Renal pelvis (tissue), 1 donor: ENCODE measurements at regions not wholly inside any gene's neighbourhood (a gene's known extent, or its start where the extent isn't known, plus 50 kb on each side); places are given as distances from the start of the nearest gene placed in this dataset.
"Not testable (repeated sequence)": the region's sequence is repeated elsewhere in the genome, so short reads cannot be mapped to it uniquely, and the experiment has no call there.

Experiments used
- DNase-seq: peaks from one replicate; pipeline ENCODE4 v3.0.0-alpha.2; 2013

DNA sequence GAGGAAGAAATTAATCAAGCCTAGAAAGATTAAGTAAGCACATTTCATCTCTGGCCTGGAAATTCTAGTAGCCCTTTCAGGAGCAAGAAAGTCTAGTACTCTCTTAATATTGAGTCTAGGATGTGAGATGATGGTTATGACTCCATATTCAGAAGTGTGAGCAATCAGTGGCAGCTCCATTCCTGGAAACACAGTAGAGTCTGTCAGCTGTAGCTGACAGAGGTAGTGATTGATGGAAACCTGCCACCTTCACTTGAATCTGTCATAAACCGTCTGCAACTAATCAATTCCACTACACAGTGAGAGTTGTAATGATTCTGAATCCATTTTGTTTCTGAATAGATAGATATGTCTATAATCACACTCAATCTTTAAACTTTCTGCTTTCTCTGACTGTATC is 635.1 kb downstream of the IRS1 start:
- DNase-seq = no peak

DNA sequence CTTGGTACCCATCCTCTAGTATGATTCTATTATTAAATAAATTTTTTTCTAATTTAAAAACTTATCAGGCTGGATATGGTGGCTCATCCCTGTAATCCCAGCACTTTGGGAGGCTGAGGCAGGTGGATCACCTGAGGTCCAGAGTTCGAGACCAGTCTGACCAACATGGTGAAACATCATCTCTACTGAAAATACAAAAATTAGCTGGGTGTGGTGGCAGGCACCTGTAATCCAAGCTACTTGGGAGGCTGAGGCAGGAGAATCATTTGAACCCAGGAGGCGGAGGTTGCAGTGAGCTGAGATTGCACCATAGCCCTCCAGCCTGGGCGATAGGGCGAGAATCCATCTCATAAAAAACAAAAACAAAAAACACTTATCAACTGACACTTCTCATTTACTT is 639.0 kb downstream of the IRS1 start:
- not testable (repeated sequence) for DNase-seq

DNA sequence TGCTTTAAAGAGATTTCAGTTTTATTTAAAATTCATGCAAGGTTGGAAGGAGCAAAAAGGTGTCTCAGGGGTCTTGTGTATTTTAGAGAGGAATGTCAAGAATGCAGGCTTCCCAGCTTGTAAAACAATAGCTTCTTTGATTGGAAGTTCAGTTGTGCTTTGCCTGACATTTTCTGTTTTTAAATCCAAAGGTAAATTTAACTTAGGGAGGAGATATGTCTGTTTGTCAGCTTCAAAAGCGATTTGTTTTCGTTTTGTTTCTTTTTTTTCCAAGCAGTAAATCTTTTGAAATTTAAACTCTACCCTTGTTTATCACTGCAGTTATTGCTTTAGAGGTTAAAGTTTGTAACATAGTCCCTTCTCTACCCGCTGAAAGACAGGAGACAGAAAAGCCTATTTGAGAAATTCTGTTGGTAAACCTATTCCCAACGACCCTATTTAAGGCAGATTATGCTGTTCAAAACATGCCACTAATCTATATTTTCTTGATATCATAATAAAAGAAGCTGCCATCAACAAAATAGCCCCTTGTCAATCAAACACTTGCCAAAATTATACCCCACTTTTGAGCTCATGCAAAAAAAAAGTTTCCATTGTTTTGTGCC is 639.6 kb downstream of the IRS1 start:
- no peak for DNase-seq

- DNase-seq = no peak
These were observed 640.7 kb downstream of the IRS1 start for GRCh38 chr2:226158940-226159339.

DNA sequence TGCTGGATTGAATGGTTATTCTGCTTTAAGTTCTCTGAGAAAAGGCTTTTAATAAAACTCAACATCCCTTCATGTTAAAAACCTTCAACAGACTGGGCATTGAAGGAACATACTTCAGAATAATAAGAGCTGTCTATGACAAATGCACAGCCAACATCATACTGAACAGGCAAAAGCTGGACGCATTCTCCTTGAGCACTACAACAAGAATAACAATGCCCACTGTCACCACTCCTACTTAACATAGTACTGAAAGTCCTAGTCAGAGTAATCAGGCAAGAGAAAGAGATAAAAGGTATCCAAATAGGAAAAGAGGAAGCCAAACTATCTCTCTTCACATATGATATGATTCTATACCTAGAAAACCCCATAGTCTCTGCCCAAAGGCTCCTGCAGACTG is 641.4 kb downstream of the IRS1 start:
- DNase-seq = no peak

DNA sequence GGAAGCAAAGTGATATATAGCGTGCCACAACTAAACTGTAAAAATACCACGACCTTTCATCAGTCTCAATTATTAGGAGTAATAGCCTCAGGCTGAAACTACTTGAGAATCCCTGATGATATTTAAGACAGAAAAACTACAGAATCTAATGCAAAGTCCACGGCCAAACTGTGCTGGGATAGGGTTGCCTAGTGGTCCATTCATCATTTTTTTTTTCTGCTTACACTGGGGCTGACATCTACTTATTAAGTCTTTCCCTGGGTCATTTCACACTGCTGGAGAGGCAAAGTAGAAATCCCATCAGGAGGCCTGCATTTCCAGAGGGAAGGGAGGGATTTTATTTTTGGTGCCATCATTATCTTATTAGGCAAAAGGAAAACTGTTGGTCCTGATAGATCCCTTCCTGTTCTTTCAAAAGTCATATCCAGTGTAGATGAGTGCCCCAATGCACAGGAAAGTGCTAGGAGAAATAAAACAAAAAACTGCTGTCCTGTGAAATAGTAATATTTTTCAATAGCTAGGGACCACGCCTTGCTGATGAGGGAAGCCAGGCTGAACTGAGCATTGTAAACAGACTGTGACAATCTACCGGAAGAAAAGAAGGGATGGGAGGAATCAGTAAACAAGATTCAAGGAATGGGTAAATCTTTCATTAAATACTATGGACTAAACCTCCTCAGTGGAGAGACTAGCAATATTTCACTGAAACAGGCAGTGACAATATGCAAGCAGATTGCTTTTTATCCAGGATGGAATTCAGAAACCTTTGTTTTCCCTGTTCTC is 644.3 kb downstream of the IRS1 start:
- DNase-seq = no peak

DNA sequence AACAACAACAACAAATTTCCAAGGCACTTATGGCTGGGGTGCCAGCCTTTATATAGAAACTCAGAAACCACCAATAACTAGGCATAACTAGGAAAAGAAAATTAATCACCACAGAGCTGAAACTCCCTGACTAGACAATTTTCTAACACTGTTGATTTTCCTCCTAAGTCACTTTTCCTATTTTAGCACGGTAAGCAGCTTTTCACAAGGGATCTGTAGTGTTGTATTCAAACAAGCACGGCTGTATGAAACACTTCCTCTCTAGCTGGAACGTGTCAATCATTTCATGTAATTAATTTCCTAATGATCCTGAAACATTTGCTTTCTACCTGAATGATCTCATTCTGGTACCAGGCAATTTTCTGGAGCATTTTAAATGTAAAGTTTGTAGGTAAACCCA is 645.0 kb downstream of the IRS1 start:
- DNase-seq = no peak

GRCh38 chr2:226153553-226153952 is 646.1 kb downstream of the IRS1 start:
- no peak for DNase-seq

DNA sequence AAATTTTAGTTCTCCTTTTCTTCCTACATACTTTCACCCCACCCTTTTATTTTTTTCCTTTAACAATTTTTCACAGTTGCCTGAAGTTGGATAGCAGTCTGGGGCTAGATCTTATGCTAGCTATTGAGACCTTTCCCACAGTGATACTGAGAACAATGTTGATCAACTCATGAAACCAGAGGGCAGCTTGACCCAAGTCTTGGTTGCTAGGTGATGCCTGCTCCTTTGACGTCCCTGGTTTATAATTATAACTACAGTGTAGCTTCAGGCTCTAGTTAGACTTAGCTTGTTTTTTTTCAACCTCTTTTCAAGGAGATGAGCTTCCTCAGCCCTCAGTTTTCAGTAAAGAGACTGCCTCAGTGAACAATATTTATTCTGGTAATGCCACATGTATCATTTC is 648.5 kb downstream of the IRS1 start:
- no peak for DNase-seq

- DNase-seq = no peak
These were observed 656.5 kb downstream of the IRS1 start for GRCh38 chr2:226143091-226143490.

- DNase-seq = no peak
These were observed 657.2 kb downstream of the IRS1 start for GRCh38 chr2:226142463-226142862.

DNA sequence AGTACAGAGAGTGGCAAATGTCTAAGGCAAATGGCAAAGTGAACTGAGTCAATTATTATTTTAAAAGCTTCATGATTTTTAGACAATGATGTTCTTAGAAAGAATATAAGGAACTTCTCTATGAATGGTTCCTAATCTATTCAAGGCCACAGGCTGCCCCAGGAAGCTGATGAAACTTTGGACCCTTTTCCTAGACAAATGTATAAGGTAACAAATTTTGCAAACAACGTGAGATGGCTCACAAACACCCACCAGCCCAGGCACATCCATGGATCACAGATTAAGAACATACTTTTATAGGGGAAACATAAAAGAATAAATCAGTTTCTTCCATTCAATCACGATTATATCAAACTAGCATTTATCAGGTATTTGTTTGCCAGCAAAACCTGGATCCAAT is 659.0 kb downstream of the IRS1 start:
- no peak for DNase-seq

DNA sequence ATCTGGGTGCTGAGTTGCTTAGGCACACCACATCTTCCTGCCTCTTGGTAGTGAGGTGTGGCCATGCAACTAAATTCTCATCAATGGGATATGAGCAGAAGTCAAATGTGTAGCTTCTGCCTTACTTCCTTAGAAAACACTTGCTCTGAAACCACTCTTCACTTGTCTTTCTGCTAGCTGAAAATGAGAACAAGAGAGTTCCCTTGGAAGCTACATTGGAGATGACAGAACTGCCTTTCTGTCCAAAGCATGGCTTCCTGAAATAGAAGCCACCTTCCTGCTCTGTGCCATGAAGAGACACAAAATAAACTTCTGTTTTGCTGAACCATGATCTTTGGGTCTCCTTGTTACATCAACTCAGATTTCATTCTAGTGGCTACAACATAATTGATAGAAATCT is 659.9 kb downstream of the IRS1 start:
- DNase-seq = no peak

DNA sequence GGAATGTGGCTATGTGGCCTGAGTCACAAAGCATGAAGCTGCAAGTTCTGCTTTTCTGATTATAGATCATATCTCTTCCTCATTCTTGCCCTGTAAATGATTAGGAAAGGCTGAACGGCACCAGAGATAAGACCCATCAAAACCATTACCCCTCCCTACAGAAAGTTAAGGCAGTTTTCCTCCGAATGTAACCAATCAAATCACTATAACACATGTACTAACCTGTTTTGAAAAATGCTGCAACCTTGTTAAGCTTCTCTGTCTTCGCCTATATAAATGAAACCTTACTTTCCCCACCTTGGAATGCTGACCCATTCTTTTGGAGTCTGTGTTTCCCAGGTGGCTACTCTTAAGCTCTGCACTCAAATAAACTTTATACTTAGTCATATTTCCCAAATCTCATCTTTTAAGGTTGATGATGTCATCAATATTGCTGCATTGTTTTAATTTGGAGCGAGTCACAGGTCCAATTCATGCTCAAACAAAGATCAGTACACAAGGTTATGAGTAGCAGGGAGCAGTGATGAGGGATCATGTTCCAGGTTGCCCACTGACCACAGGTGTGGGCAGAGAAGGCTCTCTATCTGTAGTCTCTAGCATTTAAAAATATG is 662.3 kb downstream of the IRS1 start:
- DNase-seq = no peak

GRCh38 chr2:226136739-226137138 is 662.9 kb downstream of the IRS1 start:
- no peak for DNase-seq

- no peak for DNase-seq
These were observed 663.6 kb downstream of the IRS1 start for GRCh38 chr2:226135861-226136548.

DNA sequence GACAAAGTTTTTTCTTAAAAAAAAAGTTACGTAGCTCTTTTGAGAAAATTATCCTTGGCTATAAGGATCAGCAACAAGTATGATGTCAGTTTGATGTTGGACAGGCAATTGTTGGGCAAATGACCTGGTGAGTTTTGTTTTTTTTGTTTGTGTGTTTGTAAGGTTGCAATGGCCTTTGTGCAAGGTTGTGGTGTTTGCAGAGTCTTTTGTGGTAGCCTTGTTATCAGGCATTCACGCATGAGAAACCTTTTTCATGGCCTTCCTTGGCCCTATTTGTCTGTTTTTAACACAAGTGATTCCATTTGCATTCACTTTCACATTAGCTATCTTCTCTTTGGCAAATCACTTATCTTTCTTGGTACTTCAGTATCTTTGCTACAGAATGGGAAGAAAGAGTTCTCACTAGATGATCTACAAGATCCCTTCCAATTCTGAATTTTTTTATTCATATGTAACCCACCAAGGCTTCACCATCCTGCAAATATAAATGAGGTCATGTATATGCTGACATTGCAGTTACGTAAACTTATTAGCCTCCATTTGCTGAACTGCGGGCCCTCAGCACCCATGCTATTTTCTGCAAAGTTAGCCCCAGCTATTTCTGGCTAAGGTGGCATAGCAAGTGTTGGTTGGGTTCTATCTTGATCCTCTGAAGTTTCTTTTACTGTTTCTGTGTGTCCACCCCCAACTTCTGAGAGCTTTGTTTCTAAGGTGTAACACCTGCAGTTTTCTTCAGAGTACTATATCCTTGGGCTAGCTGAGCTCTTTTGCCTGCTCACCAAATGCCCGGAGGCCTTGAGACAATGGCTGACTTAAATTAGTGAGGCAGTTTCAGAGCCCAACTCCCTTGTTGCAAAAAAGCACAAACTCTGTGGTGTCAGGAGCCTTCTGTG is 667.1 kb downstream of the IRS1 start:
- no peak for DNase-seq

DNA sequence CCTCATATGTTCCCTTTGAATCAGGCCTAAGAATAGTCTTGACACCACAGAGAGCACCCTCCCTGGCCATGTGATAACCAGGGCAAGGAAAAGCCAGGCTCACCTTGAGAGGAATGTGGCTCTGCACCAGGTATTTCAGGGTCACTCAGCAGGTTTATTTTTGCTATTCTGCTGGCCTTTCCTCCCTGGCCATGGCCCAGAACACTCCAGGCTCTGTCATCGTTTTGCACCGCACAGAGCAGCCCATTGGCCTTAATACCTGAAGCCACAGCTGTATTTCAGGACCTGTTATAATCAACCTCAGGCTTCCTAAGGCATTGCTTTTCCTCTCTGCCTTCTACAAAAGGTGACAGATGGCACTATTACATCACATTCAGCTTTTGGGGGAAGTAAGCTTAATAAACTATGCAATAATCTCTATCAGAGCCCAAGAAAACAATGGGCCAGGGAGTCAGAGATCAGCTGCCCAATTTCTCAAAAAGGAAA is 668.3 kb downstream of the IRS1 start:
- DNase-seq = no peak

DNA sequence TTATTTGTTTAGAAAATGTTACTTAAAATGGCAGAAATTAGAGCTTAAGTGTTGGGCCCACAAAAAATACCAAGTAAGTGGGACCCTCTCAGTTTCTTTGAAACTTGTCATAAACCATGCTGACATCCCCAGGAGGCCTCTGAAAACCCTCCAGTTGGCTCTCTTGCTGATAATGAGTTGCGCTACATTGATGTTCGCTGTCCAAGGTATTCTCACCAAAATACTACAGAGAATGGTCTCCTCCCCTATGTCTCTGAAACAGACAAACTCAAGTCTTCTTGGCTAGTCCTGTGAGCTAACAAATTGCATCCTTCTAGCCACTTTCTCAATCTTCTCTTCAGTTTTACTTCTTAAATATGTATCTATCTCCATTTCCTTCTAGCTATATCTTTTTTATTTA is 669.4 kb downstream of the IRS1 start:
- DNase-seq = no peak

DNA sequence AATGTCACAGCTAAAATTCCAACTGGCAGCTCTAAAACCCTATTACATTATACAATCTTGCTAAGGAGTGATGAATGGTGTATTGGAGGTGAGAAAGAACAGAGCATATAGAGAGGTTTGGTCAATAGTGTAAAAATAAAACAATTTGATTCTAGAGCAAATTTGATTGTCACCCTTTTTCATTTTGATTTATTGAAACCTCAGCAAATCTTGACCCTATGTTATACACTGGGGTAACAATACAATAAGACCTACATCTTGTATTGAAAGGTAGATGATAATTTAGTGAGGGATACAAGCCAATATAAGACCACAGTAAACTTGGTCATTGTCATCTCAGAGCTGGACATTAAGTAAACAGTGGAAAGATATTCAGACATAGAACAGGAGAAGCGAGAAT is 671.9 kb downstream of the IRS1 start:
- no peak for DNase-seq

- DNase-seq = no peak
These were observed 673.5 kb downstream of the IRS1 start for GRCh38 chr2:226126104-226126503.
